ENCODE measurements at regions not wholly inside any gene's neighbourhood (a gene's known extent, or its start where the extent isn't known, plus 50 kb on each side); places are given as distances from the start of the nearest gene placed in this dataset.

DNA sequence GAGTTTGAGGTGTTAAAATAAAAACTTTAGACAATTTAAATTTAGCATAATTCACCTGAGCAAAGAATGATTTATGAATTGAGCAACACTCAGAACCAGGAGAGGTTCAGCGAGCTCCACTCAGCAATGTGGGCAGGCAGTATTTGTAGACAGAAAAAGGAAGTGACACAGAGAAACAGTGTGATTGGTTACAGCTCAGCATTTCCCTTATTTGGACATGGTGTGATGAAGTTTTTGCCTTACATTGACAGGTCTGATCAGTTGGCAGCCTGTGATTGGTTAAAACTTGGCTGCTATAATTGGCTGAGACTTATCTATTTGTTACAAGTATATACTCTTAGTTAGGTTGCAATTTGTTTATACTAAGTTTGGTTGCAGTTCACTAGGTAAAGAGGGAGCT lies 621.2 kb upstream of the PRMT6 start:
- TF ChIP-seq, protein P1, sequence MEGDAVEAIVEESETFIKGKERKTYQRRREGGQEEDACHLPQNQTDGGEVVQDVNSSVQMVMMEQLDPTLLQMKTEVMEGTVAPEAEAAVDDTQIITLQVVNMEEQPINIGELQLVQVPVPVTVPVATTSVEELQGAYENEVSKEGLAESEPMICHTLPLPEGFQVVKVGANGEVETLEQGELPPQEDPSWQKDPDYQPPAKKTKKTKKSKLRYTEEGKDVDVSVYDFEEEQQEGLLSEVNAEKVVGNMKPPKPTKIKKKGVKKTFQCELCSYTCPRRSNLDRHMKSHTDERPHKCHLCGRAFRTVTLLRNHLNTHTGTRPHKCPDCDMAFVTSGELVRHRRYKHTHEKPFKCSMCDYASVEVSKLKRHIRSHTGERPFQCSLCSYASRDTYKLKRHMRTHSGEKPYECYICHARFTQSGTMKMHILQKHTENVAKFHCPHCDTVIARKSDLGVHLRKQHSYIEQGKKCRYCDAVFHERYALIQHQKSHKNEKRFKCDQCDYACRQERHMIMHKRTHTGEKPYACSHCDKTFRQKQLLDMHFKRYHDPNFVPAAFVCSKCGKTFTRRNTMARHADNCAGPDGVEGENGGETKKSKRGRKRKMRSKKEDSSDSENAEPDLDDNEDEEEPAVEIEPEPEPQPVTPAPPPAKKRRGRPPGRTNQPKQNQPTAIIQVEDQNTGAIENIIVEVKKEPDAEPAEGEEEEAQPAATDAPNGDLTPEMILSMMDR (IDR thresholded peaks at IDR 0.05), result no peak
- no peak for TF ChIP-seq POLR2A (IDR thresholded peaks at IDR 0.05)
